Body of pancreas (tissue), 4 donors: ENCODE measurements at regions not wholly inside any gene's neighbourhood (a gene's known extent, or its start where the extent isn't known, plus 50 kb on each side); places are given as distances from the start of the nearest gene placed in this dataset.

Experiments used
- ATAC-seq: fragments of 150-250 bp; one replicate; pipeline ENCODE4 v1.9.1; 2016
- DNase-seq, 4 donors: peaks; one replicate each; pipeline ENCODE4 v3.0.0-alpha.2; 2019
- H3K27ac ChIP-seq, 4 donors: fragments of 200-600 bp; sonication (generic); 1 replicate in 3 of 4; 2 replicates in 1 of 4; pipeline versions ENCODE4 v1.5.1 to v1.6.1; 2016 to 2019; ENCODE audit warnings: mild to moderate bottlenecking in 1 of 4, mixed read lengths in 1 of 4, moderate library complexity in 1 of 4
- H3K27me3 ChIP-seq, 2 donors: fragments of 200-600 bp; sonication (generic); one replicate each; pipeline ENCODE4 v1.6.0; 2016; ENCODE audit warnings: mild to moderate bottlenecking in 1 of 2
- H3K36me3 ChIP-seq, 2 donors: fragments of 200-600 bp; sonication (generic); replicated peaks in 1 of 2; 2 replicates each; pipeline ENCODE4 v1.5.1; 2016; ENCODE audit warnings: low read depth in 2 of 2; ENCODE audit not compliant: insufficient read depth in 1 of 2
- H3K4me1 ChIP-seq: fragments of 200-600 bp; sonication (generic); one replicate; pipeline ENCODE4 v1.6.0; 2016
- H3K4me3 ChIP-seq, 2 donors: fragments of 200-600 bp; sonication (generic); 1 replicate in 1 of 2; 2 replicates in 1 of 2; pipeline ENCODE4 v1.5.1; 2016 to 2019
- H3K9me3 ChIP-seq, 3 donors: fragments of 200-600 bp; sonication (generic); 1 replicate in 2 of 3; 2 replicates in 1 of 3; pipeline ENCODE4 v1.5.1; 2016
- POLR2A ChIP-seq, 3 donors: fragments of 450-650 bp; IDR thresholded peaks; one replicate each; pipeline ENCODE4 v1.6.1; 2016; ENCODE audit warnings: antibody characterized with exemption in 3 of 3, mild to moderate bottlenecking in 2 of 3
- WGBS, 2 donors: methylation state at CpG; one replicate each; pipeline ENCODE4 v1.1.5; 2017; 5-methylcytosine and 5-hydroxymethylcytosine counted together
- intact Hi-C: fragments of 100-400 bp; cut with DNase I; formaldehyde crosslinking; loops from one replicate; pipeline ENCODE4 v1.15.1; 2023
- TF ChIP-seq, protein P1 (sequence below), 7 experiments: fragments of 450-650 bp in 4 of 7; fragments of 200-600 bp in 3 of 7; sonication (generic) in 3 of 7; IDR thresholded peaks; one replicate each; pipeline ENCODE4 v1.5.1; 2016 to 2019; ENCODE audit warnings: antibody characterized with exemption in 7 of 7

DNA sequence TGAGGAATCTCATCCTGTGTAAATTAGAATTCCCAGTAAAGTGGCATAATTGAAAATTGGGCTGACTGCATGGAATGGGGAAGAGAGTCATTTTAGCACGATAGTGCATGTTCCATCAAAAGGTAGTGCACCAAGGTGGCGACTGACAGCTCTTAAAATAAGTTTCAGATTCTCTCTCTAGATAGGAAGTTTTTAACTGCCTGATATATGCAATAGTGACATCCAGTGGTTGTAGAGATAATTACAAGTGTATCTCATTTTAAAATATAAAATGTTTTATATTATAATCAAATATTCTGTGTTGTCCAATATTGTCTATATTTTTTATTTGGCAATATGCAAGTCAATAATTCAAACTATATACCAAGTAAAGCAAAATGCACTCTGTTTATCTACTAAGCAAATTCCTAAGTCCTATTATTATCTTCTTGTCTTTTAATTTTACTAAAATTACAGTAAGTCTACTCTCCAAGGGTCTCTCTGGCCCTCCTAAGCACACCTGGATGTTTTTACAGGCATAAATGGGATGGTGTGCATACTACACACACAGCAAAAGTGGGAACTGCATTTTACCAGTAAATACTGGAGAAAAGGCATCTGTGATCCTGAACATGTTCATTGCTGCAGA is 397.7 kb upstream of the HNRNPA3 start:
- Histone ChIP-seq H3K27ac (no peak overlapping the region), H3K9me3 (no peaks in the 10 kb centered on the region), H3K27me3 (no peaks in the 10 kb centered on the region), H3K36me3 (no peaks in the 10 kb centered on the region), H3K4me3 (no peak overlapping the region), H3K4me1 (no peaks in the 10 kb centered on the region)
- DNase-seq: no peak
- ATAC-seq: peak; percentile 35
- TF ChIP-seq, protein P1, sequence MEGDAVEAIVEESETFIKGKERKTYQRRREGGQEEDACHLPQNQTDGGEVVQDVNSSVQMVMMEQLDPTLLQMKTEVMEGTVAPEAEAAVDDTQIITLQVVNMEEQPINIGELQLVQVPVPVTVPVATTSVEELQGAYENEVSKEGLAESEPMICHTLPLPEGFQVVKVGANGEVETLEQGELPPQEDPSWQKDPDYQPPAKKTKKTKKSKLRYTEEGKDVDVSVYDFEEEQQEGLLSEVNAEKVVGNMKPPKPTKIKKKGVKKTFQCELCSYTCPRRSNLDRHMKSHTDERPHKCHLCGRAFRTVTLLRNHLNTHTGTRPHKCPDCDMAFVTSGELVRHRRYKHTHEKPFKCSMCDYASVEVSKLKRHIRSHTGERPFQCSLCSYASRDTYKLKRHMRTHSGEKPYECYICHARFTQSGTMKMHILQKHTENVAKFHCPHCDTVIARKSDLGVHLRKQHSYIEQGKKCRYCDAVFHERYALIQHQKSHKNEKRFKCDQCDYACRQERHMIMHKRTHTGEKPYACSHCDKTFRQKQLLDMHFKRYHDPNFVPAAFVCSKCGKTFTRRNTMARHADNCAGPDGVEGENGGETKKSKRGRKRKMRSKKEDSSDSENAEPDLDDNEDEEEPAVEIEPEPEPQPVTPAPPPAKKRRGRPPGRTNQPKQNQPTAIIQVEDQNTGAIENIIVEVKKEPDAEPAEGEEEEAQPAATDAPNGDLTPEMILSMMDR (IDR thresholded peaks at IDR 0.05): peak; percentile 46 to 69 (median 60)
- TF ChIP-seq POLR2A (IDR thresholded peaks at IDR 0.05): no peak
- intact Hi-C loops: loop anchor here (10.0 kb wide), 1 partner anchor 690 kb away; the partner anchor contains the start of genes HOXD8 and HOXD9
- 0 to 1% methylated on average over 2 of the region's 2 CpGs for WGBS, 2 donors

- H3K4me1 ChIP-seq: no peaks in the 10 kb centered on the region
- H3K27me3 ChIP-seq: no peaks in the 10 kb centered on the region
- no peak overlapping the region for H3K4me3 ChIP-seq
- TF ChIP-seq, protein P1 (IDR thresholded peaks at IDR 0.05): no peak
- TF ChIP-seq POLR2A (IDR thresholded peaks at IDR 0.05): no peak
- 57 to 67% methylated on average over 7 of the region's 7 CpGs for WGBS, 2 donors
- ATAC-seq (no peak), DNase-seq (no peak)
- intact Hi-C loops: loop anchor here (10.0 kb wide), 1 partner anchor 692 kb away; the partner anchor contains the start of genes HOXD8 and HOXD9
- no peaks in the 10 kb centered on the region for H3K36me3 ChIP-seq
- no peaks in the 10 kb centered on the region for H3K9me3 ChIP-seq
- H3K27ac ChIP-seq: no peak overlapping the region
Measured at GRCh38 chr2:176817061-176817565, 395.5 kb upstream of the HNRNPA3 start.

DNA sequence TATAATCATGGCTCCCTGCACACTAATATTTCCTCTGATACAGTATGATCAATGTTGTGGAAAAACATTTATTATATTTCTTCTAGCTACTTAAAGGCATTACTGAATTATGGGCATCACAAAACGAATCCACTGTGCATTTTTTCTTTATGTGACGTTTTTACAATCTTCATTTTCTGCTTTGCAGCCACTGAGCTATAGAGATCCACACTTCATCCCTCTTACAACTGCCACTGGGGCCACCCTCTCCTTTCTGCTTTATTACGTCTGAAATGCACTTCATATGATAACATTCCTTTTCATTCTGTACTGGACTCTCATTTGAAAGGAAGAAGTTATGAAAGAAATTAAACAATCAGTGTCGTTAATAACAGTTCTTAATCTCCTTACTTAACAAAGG is 394.5 kb upstream of the HNRNPA3 start:
- ATAC-seq: no peak
- intact Hi-C loops: loop anchor here (10.0 kb wide), 1 partner anchor 693 kb away; the partner anchor contains the start of genes HOXD8 and HOXD9
- Histone ChIP-seq H3K27ac (no peak overlapping the region), H3K4me3 (no peak overlapping the region), H3K36me3 (no peaks in the 10 kb centered on the region), H3K4me1 (no peaks in the 10 kb centered on the region), H3K9me3 (no peaks in the 10 kb centered on the region), H3K27me3 (no peaks in the 10 kb centered on the region)
- WGBS, 2 donors: 55 to 57% methylated on average over 4 of the region's 4 CpGs
- TF ChIP-seq, protein P1 (IDR thresholded peaks at IDR 0.05): no peak
- TF ChIP-seq POLR2A (IDR thresholded peaks at IDR 0.05): no peak
- DNase-seq: no peak

GRCh38 chr2:176818617-176819016 is 394.0 kb upstream of the HNRNPA3 start:
- no peaks in the 10 kb centered on the region for H3K36me3 ChIP-seq
- no peak overlapping the region for H3K4me3 ChIP-seq
- no peaks in the 10 kb centered on the region for H3K27me3 ChIP-seq
- DNase-seq (no peak), ATAC-seq (no peak)
- H3K4me1 ChIP-seq: no peaks in the 10 kb centered on the region
- intact Hi-C loops: loop anchor here (10.0 kb wide), 1 partner anchor 694 kb away; the partner anchor contains the start of genes HOXD8 and HOXD9
- 32 to 33% methylated on average over 7 of the region's 7 CpGs for WGBS, 2 donors
- H3K27ac ChIP-seq: no peak overlapping the region
- no peaks in the 10 kb centered on the region for H3K9me3 ChIP-seq
- no peak for TF ChIP-seq POLR2A (IDR thresholded peaks at IDR 0.05)
- TF ChIP-seq, protein P1 (IDR thresholded peaks at IDR 0.05): no peak
